GM23338 (cell line): ENCODE measurements at regions not wholly inside any gene's neighbourhood (a gene's known extent, or its start where the extent isn't known, plus 50 kb on each side); places are given as distances from the start of the nearest gene placed in this dataset.
A peak's percentile ranks its signal among the peaks of the same experiment; 100 is the strongest.

Source experiments
- ATAC-seq: fragments of 200-7000 bp; cut with Tn5 transposase; 3 replicates; pipeline ENCODE4 v1.9.1; 2020
- DNase-seq: peaks from one replicate; pipeline ENCODE4 v3.0.0-alpha.2; 2015; ENCODE audit warnings: low spot score
- H2AFZ ChIP-seq: fragments of 200-600 bp; sonication (generic); 2 replicates; pipeline ENCODE4 v1.8.0; 2016; ENCODE audit warnings: antibody characterized with exemption, mild to moderate bottlenecking, moderate library complexity
- H3F3A ChIP-seq: fragments of 200-600 bp; sonication (generic); replicated peaks from 2 replicates; pipeline ENCODE4 v1.8.0; 2017; ENCODE audit warnings: antibody characterized with exemption, mixed run types, low read depth
- H3K27ac ChIP-seq: fragments of 200-600 bp; sonication (generic); 2 replicates; pipeline ENCODE4 v1.6.1; 2016; ENCODE audit warnings: low read depth
- H3K27me3 ChIP-seq: fragments of 200-600 bp; sonication (generic); 2 replicates; pipeline ENCODE4 v1.8.0; 2016; ENCODE audit warnings: mild to moderate bottlenecking, mixed run types, moderate library complexity; ENCODE audit not compliant: insufficient read depth
- H3K36me3 ChIP-seq: fragments of 200-600 bp; sonication (generic); 2 replicates; pipeline ENCODE4 v1.8.0; 2016; ENCODE audit warnings: mild to moderate bottlenecking; ENCODE audit not compliant: insufficient read depth
- H3K4me1 ChIP-seq: fragments of 200-600 bp; sonication (generic); 2 replicates; pipeline ENCODE4 v1.8.0; 2016; ENCODE audit warnings: mild to moderate bottlenecking, moderate library complexity; ENCODE audit not compliant: insufficient read depth
- H3K4me2 ChIP-seq: fragments of 200-600 bp; sonication (generic); 2 replicates; pipeline ENCODE4 v1.7.1; 2017; ENCODE audit warnings: mixed run types
- H3K4me3 ChIP-seq: fragments of 200-600 bp; sonication (generic); 2 replicates; pipeline ENCODE4 v1.6.1; 2016; ENCODE audit warnings: mixed run types
- H3K79me2 ChIP-seq: fragments of 200-600 bp; sonication (generic); replicated peaks from 2 replicates; pipeline ENCODE4 v1.8.0; 2017; ENCODE audit warnings: mild to moderate bottlenecking; ENCODE audit not compliant: insufficient read depth
- H3K9me2 ChIP-seq: fragments of 200-600 bp; sonication (generic); 2 replicates; pipeline ENCODE4 v1.8.0; 2017; ENCODE audit not compliant: insufficient read depth
- H4K20me1 ChIP-seq: fragments of 200-600 bp; sonication (generic); replicated peaks from 2 replicates; pipeline ENCODE4 v1.8.0; 2017; ENCODE audit warnings: mild to moderate bottlenecking; ENCODE audit not compliant: insufficient read depth
- H3K27ac Mint-ChIP-seq: 2 replicates; pipeline ENCODE4 v1.8.0; 2020; ENCODE audit warnings: inconsistent platforms, mild to moderate bottlenecking, moderate library complexity, mixed read lengths
- H3K27me3 Mint-ChIP-seq: 3 replicates; pipeline ENCODE4 v1.8.0; 2022; ENCODE audit warnings: low read depth, mild to moderate bottlenecking, moderate library complexity, mixed read lengths, inconsistent platforms; ENCODE audit not compliant: insufficient read depth, poor library complexity
- H3K36me3 Mint-ChIP-seq: 3 replicates; pipeline ENCODE4 v1.8.0; 2021; ENCODE audit warnings: low read depth, mild to moderate bottlenecking, inconsistent platforms, moderate library complexity, mixed read lengths
- H3K4me1 Mint-ChIP-seq: 3 replicates; pipeline ENCODE4 v1.8.0; 2020; ENCODE audit warnings: mild to moderate bottlenecking, inconsistent platforms, mixed read lengths
- H3K4me3 Mint-ChIP-seq: 3 replicates; pipeline ENCODE4 v1.8.0; 2021; ENCODE audit warnings: moderate library complexity, mild to moderate bottlenecking, inconsistent platforms, mixed read lengths
- H3K9me3 Mint-ChIP-seq: 3 replicates; pipeline ENCODE4 v1.8.0; 2020; ENCODE audit warnings: moderate library complexity, mild to moderate bottlenecking, inconsistent platforms, mixed read lengths
- CREB1 ChIP-seq: fragments of 250-450 bp; sonication (Bioruptor Pico); IDR thresholded peaks from 2 replicates; pipeline ENCODE4 v1.5.0; 2020; ENCODE audit warnings: low read depth, mild to moderate bottlenecking, moderate library complexity
- EZH2 ChIP-seq: fragments of 200-600 bp; sonication (generic); IDR thresholded peaks from one replicate; pipeline ENCODE4 v1.8.0; 2017; ENCODE audit warnings: antibody characterized with exemption, mild to moderate bottlenecking, low read depth; ENCODE audit not compliant: unreplicated experiment
- EZH2phosphoT487 ChIP-seq: fragments of 200-600 bp; sonication (generic); IDR thresholded peaks from one replicate; pipeline ENCODE4 v1.8.1; 2018; ENCODE audit warnings: antibody characterized with exemption; ENCODE audit not compliant: unreplicated experiment
- JUNB ChIP-seq: IDR thresholded peaks from one replicate; pipeline ENCODE4 v1.6.1; 2016; ENCODE audit warnings: antibody characterized with exemption; ENCODE audit not compliant: unreplicated experiment
- NANOG ChIP-seq: IDR thresholded peaks from 2 replicates; pipeline ENCODE4 v1.6.1; 2016; ENCODE audit warnings: antibody characterized with exemption, borderline replicate concordance
- STAT1 ChIP-seq: IDR thresholded peaks from one replicate; pipeline ENCODE4 v1.6.1; 2016; ENCODE audit warnings: antibody characterized with exemption; ENCODE audit not compliant: unreplicated experiment
- ZNF114 ChIP-seq: fragments of 250-450 bp; sonication (Bioruptor Pico); IDR thresholded peaks from 2 replicates; pipeline ENCODE4 v1.5.0; 2020; ENCODE audit warnings: mild to moderate bottlenecking, moderate library complexity
- ZNF331 ChIP-seq: fragments of 250-450 bp; sonication (Bioruptor Pico); IDR thresholded peaks from 2 replicates; pipeline ENCODE4 v1.5.0; 2020; ENCODE audit warnings: low read depth, mild to moderate bottlenecking, moderate library complexity
- TF ChIP-seq, protein P1 (sequence below), 2 experiments: fragments of 200-600 bp in 1 of 2; sonication (generic) in 1 of 2; conservative IDR thresholded peaks; 2 replicates each; pipeline versions ENCODE4 v1.5.1 to v1.6.1; 2016 to 2017; ENCODE audit warnings: antibody characterized with exemption in 2 of 2, low read depth in 2 of 2, mild to moderate bottlenecking in 2 of 2, moderate library complexity in 1 of 2
- TF ChIP-seq, protein P2 (sequence below): IDR thresholded peaks from 2 replicates; pipeline ENCODE4 v1.6.1; 2016; ENCODE audit warnings: antibody characterized with exemption
- TF ChIP-seq, protein P3 (sequence below): IDR thresholded peaks from one replicate; pipeline ENCODE4 v1.6.1; 2018; ENCODE audit warnings: antibody characterized with exemption; ENCODE audit not compliant: unreplicated experiment

DNA sequence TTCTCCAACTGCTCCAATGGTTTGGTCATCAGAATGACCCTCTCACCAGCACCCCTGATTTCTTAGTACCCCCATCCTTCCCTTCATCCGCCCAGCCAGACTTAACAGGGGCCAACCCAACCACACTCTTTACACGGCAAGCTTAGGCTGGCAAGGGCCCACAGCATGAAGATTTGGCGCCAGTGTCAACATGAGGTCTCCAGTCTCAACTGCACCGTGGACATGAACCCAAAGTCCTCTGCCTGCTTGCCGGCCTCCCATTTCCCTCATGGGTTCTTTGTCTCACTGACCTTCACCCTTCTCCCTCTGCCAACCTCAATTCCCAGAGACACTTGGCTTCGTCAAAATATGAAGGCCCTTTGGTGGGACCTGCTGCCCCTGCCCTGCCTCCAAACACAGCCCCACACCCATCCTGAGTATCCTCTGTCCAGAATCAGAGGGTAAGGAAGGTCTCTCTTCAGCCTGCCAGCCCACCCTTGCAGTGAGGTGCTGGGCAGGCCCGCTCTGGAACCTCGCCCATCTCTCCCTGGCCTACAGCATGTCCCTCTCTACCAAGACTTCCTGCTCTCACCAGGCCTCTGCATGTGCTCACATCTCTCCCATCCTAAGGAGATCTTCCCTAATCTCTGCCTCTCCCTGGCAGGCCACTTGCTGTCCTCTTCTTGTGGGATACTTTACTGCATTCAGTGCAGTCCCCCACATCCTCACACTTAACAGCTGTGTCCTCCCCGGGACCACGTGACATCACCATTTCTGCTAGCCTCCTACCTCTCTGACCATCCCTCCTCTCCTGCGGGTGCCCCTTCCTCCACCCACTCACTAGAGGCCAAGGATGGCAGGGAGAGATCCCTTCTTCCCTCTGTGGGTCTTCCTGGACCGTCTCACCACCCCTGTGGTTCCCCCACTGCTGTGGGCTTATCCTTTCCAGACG, 91.7 kb upstream of the ZMIZ1 start:
- H2AFZ ChIP-seq, result no peak overlapping the region
- no peaks in the 10 kb centered on the region for H3K9me3 Mint-ChIP-seq

DNA sequence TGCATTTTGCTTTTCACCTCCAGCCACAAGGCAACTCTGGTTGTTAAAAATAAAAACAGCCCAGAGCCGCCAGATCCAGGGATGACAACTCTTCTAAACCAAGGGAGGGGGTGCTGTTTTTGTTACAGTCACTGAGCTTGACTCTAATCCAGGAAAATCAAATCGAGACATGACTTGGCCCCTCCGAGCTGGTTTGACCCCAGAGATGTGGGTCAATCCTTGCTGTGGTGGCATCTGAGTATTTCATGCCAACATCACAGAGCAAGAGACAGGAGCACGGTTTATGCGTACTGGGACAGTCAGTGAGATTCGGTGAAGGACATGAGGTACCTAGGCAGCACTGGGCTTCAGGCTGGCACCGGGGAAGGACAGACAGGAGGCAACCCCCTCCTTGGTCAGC, 88.8 kb upstream of the ZMIZ1 start:
- Histone ChIP-seq H3K4me1 (peaks cover under 1% of the 10 kb centered on the region; the same call in 1 of the 2 replicates), H3K4me2 (no peak overlapping the region), H3K4me3 (no peak overlapping the region), H3K79me2 (no peaks in the 10 kb centered on the region), H4K20me1 (no peaks in the 10 kb centered on the region), H3K9me2 (no peaks in the 10 kb centered on the region), H3K27ac (no peak overlapping the region), H3K27me3 (no peaks in the 10 kb centered on the region), H3K36me3 (no peaks in the 10 kb centered on the region), H2AFZ (no peak overlapping the region), H3F3A (no peaks in the 10 kb centered on the region; the same call in 1 of the 2 replicates)
- H3K4me3 Mint-ChIP-seq, result no peak overlapping the region
- H3K36me3 Mint-ChIP-seq, result no peaks in the 10 kb centered on the region; the same call in 2 of the 3 replicates
- ATAC-seq (no peak), DNase-seq (no peak)
- H3K27me3 Mint-ChIP-seq, result peaks cover 10% of the 10 kb centered on the region
- peaks cover 29% of the 10 kb centered on the region for H3K4me1 Mint-ChIP-seq
- H3K27ac Mint-ChIP-seq, result no peak overlapping the region
- no peaks in the 10 kb centered on the region for H3K9me3 Mint-ChIP-seq
- TF ChIP-seq ZNF331 (CRISPR knock-in tag) (no peak), NANOG (no peak), STAT1 (no peak), EZH2phosphoT487 (no peak), CREB1 (no peak), ZNF114 (CRISPR knock-in tag) (no peak), JUNB (no peak), EZH2 (no peak)
- TF ChIP-seq, protein P1, sequence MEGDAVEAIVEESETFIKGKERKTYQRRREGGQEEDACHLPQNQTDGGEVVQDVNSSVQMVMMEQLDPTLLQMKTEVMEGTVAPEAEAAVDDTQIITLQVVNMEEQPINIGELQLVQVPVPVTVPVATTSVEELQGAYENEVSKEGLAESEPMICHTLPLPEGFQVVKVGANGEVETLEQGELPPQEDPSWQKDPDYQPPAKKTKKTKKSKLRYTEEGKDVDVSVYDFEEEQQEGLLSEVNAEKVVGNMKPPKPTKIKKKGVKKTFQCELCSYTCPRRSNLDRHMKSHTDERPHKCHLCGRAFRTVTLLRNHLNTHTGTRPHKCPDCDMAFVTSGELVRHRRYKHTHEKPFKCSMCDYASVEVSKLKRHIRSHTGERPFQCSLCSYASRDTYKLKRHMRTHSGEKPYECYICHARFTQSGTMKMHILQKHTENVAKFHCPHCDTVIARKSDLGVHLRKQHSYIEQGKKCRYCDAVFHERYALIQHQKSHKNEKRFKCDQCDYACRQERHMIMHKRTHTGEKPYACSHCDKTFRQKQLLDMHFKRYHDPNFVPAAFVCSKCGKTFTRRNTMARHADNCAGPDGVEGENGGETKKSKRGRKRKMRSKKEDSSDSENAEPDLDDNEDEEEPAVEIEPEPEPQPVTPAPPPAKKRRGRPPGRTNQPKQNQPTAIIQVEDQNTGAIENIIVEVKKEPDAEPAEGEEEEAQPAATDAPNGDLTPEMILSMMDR (conservative IDR thresholded peaks at IDR 0.05; ENCODE audit: low read depth in 2 of 2), result no peak
- TF ChIP-seq, protein P2, sequence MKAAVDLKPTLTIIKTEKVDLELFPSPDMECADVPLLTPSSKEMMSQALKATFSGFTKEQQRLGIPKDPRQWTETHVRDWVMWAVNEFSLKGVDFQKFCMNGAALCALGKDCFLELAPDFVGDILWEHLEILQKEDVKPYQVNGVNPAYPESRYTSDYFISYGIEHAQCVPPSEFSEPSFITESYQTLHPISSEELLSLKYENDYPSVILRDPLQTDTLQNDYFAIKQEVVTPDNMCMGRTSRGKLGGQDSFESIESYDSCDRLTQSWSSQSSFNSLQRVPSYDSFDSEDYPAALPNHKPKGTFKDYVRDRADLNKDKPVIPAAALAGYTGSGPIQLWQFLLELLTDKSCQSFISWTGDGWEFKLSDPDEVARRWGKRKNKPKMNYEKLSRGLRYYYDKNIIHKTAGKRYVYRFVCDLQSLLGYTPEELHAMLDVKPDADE, result no peak

More for the DNA sequence above, 91.7 kb upstream of the ZMIZ1 start:
- Mint-ChIP-seq H3K4me3 (no peak overlapping the region), H3K36me3 (no peaks in the 10 kb centered on the region; the same call in 2 of the 3 replicates), H3K4me1 (peaks cover 45% of the 10 kb centered on the region), H3K27me3 (peaks cover 16% of the 10 kb centered on the region), H3K27ac (peak overlapping the region; percentile 19; the same call in 1 of the 2 replicates)
- ATAC-seq, result no peak
- Histone ChIP-seq H3K9me2 (no peaks in the 10 kb centered on the region), H3K79me2 (no peaks in the 10 kb centered on the region), H3K4me1 (peaks cover 15% of the 10 kb centered on the region), H3F3A (peaks cover 6% of the 10 kb centered on the region), H3K27ac (no peak overlapping the region), H4K20me1 (no peaks in the 10 kb centered on the region), H3K27me3 (no peaks in the 10 kb centered on the region), H3K36me3 (no peaks in the 10 kb centered on the region), H3K4me3 (no peak overlapping the region), H3K4me2 (no peak overlapping the region)
- TF ChIP-seq, protein P3, sequence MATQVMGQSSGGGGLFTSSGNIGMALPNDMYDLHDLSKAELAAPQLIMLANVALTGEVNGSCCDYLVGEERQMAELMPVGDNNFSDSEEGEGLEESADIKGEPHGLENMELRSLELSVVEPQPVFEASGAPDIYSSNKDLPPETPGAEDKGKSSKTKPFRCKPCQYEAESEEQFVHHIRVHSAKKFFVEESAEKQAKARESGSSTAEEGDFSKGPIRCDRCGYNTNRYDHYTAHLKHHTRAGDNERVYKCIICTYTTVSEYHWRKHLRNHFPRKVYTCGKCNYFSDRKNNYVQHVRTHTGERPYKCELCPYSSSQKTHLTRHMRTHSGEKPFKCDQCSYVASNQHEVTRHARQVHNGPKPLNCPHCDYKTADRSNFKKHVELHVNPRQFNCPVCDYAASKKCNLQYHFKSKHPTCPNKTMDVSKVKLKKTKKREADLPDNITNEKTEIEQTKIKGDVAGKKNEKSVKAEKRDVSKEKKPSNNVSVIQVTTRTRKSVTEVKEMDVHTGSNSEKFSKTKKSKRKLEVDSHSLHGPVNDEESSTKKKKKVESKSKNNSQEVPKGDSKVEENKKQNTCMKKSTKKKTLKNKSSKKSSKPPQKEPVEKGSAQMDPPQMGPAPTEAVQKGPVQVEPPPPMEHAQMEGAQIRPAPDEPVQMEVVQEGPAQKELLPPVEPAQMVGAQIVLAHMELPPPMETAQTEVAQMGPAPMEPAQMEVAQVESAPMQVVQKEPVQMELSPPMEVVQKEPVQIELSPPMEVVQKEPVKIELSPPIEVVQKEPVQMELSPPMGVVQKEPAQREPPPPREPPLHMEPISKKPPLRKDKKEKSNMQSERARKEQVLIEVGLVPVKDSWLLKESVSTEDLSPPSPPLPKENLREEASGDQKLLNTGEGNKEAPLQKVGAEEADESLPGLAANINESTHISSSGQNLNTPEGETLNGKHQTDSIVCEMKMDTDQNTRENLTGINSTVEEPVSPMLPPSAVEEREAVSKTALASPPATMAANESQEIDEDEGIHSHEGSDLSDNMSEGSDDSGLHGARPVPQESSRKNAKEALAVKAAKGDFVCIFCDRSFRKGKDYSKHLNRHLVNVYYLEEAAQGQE, result no peak
- TF ChIP-seq, protein P2, result no peak
- no peak for TF ChIP-seq ZNF331 (CRISPR knock-in tag)
- TF ChIP-seq NANOG, result no peak
- no peak for DNase-seq
